Panc1 (cell line): ENCODE measurements at regions not wholly inside any gene's neighbourhood (a gene's known extent, or its start where the extent isn't known, plus 50 kb on each side); places are given as distances from the start of the nearest gene placed in this dataset.

ENCODE experiments used
- ATAC-seq: fragments of 200-7000 bp; cut with Tn5 transposase; 2 replicates; pipeline ENCODE4 v1.9.1; 2020; ENCODE audit warnings: mild to moderate bottlenecking, moderate library complexity
- BruUV-seq: library from RNA; stranded (reverse); fragments of 400-500 nt; replicated peaks from 2 replicates; lab custom pipeline; 2021; lab: Mats Ljungman, UMichigan
- CTCF ChIA-PET: fragments of 300-600 bp; sonication (Branson Sonifier 250); formaldehyde crosslinking; loops from one replicate; lab custom pipeline; 2022; ENCODE audit warnings: antibody characterized with exemption; lab: Charles Lee
- POLR2A ChIA-PET: fragments of 300-600 bp; sonication (Branson Sonifier 250); formaldehyde crosslinking; loops from one replicate; lab custom pipeline; 2022; ENCODE audit warnings: antibody characterized with exemption; lab: Charles Lee
- DNase-seq: peaks from one replicate; pipeline ENCODE4 v3.0.0-alpha.2; 2010; ENCODE audit warnings: low read depth, low spot score
- H3K27ac ChIP-seq: 2 replicates; pipeline ENCODE4 v1.5.1; 2011; ENCODE audit warnings: mild to moderate bottlenecking, low read length, inconsistent platforms
- H3K27me3 ChIP-seq: fragments of 200-500 bp; sonication (Bioruptor generic); 2 replicates; pipeline ENCODE4 v1.6.0; 2014; ENCODE audit warnings: low read length, inconsistent platforms; ENCODE audit not compliant: control insufficient read depth, insufficient read depth
- H3K36me3 ChIP-seq: fragments of 200-500 bp; sonication (Bioruptor generic); 2 replicates; pipeline ENCODE4 v1.5.1; 2014; ENCODE audit warnings: inconsistent platforms, mild to moderate bottlenecking, low read length, moderate library complexity; ENCODE audit not compliant: control insufficient read depth, insufficient read depth
- H3K4me1 ChIP-seq: 2 replicates; pipeline ENCODE4 v1.5.1; 2011; ENCODE audit warnings: inconsistent platforms, mild to moderate bottlenecking, low read length, moderate library complexity; ENCODE audit not compliant: control insufficient read depth, insufficient read depth
- H3K4me3 ChIP-seq, 2 experiments: 2 replicates each; pipeline ENCODE4 v1.5.1; 2011 to 2012; ENCODE audit warnings: low read depth in 2 of 2, low read length in 2 of 2, mild to moderate bottlenecking in 2 of 2, inconsistent platforms in 1 of 2, moderate library complexity in 1 of 2
- H3K9me3 ChIP-seq: fragments of 200-500 bp; sonication (Bioruptor generic); 2 replicates; pipeline ENCODE4 v1.5.1; 2014; ENCODE audit warnings: low read depth, mild to moderate bottlenecking, inconsistent platforms, low read length, moderate library complexity; ENCODE audit not compliant: control insufficient read depth, insufficient read depth
- POLR2AphosphoS5 ChIP-seq: IDR thresholded peaks from 2 replicates; pipeline ENCODE4 v1.6.1; 2012; ENCODE audit warnings: mild to moderate bottlenecking, low read depth, low read length, moderate library complexity
- SIN3A ChIP-seq: IDR thresholded peaks from 2 replicates; pipeline ENCODE4 v1.6.1; 2012; ENCODE audit warnings: low read depth, mild to moderate bottlenecking, low read length, moderate library complexity, borderline replicate concordance; ENCODE audit not compliant: insufficient read depth
- TCF7L2 ChIP-seq: IDR thresholded peaks from 2 replicates; pipeline ENCODE4 v1.6.1; 2011; ENCODE audit warnings: mild to moderate bottlenecking, low read depth, low read length, inconsistent platforms
- in situ Hi-C: cut with HindIII; loops from 2 replicates; pipeline ENCODE4 v1.10.0; 2016; ENCODE audit warnings: low sequenced_read_pairs, low pct_unique_long_range_greater_than_20kb
- intact Hi-C: fragments of 100-400 bp; cut with micrococcal nuclease; formaldehyde crosslinking; loops from one replicate; pipeline ENCODE4 v1.10.0; 2022; ENCODE audit not compliant: unreplicated experiment
- TF ChIP-seq, protein P1 (sequence below): fragments of 450-650 bp; IDR thresholded peaks from 2 replicates; pipeline ENCODE4 v1.5.1; 2017; ENCODE audit warnings: mild to moderate bottlenecking
- TF ChIP-seq, protein P2 (sequence below), 2 experiments: IDR thresholded peaks; 2 replicates each; pipeline ENCODE4 v1.6.1; 2011 to 2012; ENCODE audit warnings: low read depth in 2 of 2, control low read depth in 1 of 2, low read length in 1 of 2, mild to moderate bottlenecking in 1 of 2, moderate library complexity in 1 of 2; ENCODE audit not compliant: insufficient read depth in 1 of 2

DNA sequence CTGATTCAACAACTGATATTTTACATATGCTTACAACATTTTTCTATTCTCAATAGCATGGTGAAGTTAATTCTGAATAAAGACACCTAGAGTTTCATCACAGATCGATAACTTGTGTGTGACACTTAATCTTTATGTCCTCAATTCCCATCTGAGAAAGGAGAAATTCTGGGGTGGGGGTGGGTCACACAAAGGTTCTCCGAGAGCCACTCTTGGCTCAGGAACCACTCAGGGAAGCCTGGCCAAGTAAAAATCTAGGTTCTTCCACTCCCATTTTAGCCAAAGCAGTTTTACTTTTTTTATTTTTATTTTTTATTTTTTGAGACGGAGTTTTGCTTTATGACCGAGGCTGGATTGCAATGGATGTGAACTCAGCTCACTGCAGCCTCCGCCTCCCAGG, 111.0 kb upstream of the TBL1XR1 start:
- Histone ChIP-seq H3K4me1 (no peaks in the 10 kb centered on the region), H3K4me3 (no peak overlapping the region), H3K27ac (no peak overlapping the region; the same call in 1 of the 2 replicates), H3K36me3 (no peaks in the 10 kb centered on the region), H3K9me3 (0 out of 2 replicates have a peak, but pooled peaks cover 6% of the 10 kb centered on the region), H3K27me3 (no peaks in the 10 kb centered on the region)
- POLR2A ChIA-PET = no interaction called here
- TF ChIP-seq, protein P1, sequence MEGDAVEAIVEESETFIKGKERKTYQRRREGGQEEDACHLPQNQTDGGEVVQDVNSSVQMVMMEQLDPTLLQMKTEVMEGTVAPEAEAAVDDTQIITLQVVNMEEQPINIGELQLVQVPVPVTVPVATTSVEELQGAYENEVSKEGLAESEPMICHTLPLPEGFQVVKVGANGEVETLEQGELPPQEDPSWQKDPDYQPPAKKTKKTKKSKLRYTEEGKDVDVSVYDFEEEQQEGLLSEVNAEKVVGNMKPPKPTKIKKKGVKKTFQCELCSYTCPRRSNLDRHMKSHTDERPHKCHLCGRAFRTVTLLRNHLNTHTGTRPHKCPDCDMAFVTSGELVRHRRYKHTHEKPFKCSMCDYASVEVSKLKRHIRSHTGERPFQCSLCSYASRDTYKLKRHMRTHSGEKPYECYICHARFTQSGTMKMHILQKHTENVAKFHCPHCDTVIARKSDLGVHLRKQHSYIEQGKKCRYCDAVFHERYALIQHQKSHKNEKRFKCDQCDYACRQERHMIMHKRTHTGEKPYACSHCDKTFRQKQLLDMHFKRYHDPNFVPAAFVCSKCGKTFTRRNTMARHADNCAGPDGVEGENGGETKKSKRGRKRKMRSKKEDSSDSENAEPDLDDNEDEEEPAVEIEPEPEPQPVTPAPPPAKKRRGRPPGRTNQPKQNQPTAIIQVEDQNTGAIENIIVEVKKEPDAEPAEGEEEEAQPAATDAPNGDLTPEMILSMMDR = no peak
- TF ChIP-seq, protein P2, sequence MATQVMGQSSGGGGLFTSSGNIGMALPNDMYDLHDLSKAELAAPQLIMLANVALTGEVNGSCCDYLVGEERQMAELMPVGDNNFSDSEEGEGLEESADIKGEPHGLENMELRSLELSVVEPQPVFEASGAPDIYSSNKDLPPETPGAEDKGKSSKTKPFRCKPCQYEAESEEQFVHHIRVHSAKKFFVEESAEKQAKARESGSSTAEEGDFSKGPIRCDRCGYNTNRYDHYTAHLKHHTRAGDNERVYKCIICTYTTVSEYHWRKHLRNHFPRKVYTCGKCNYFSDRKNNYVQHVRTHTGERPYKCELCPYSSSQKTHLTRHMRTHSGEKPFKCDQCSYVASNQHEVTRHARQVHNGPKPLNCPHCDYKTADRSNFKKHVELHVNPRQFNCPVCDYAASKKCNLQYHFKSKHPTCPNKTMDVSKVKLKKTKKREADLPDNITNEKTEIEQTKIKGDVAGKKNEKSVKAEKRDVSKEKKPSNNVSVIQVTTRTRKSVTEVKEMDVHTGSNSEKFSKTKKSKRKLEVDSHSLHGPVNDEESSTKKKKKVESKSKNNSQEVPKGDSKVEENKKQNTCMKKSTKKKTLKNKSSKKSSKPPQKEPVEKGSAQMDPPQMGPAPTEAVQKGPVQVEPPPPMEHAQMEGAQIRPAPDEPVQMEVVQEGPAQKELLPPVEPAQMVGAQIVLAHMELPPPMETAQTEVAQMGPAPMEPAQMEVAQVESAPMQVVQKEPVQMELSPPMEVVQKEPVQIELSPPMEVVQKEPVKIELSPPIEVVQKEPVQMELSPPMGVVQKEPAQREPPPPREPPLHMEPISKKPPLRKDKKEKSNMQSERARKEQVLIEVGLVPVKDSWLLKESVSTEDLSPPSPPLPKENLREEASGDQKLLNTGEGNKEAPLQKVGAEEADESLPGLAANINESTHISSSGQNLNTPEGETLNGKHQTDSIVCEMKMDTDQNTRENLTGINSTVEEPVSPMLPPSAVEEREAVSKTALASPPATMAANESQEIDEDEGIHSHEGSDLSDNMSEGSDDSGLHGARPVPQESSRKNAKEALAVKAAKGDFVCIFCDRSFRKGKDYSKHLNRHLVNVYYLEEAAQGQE (IDR thresholded peaks at IDR 0.05; ENCODE audit: insufficient read depth in 1 of 2, low read depth in 2 of 2, low read length in 1 of 2) = no peak
- TF ChIP-seq SIN3A = no peak
- TF ChIP-seq POLR2AphosphoS5 = no peak
- no peak for TF ChIP-seq TCF7L2
- intact Hi-C loops = loop anchor here (10.0 kb wide), 1 partner anchor 47 kb away; no protein-coding TSS in a partner anchor
- no TSS peak for BruUV-seq
- no peak for ATAC-seq
- DNase-seq = no peak
- in situ Hi-C loops = no loop called here
- CTCF ChIA-PET = no interaction called here

DNA sequence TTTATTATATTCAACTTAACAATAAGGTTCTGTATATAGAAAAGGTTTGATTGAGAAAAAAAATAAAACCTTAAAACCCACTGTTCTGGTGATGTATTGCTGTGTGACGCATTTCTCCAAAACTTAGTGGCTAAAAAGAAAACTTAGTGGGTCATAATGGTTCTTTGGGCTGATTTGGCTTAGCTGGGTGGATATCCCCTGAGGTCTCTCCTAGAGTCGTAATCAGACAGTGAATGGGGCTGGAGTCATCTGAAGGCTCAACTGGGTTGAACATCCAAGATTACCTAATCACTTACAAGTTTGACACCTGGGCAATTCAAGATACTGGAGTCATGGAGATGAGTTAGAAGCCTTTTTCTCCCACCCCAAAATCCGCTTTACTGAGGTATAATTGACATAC, 111.6 kb upstream of the TBL1XR1 start:
- no peak overlapping the region for H3K4me3 ChIP-seq
- POLR2A ChIA-PET = interaction anchor here (0.7 kb wide), 1 partner anchor 283 kb away, joined by 4 read pairs; no protein-coding TSS in a partner anchor
- no peaks in the 10 kb centered on the region for H3K36me3 ChIP-seq
- no peaks in the 10 kb centered on the region for H3K27me3 ChIP-seq
- DNase-seq = no peak
- H3K4me1 ChIP-seq = no peaks in the 10 kb centered on the region
- no peak for ATAC-seq
- intact Hi-C loops (loop anchor here (10.0 kb wide), 1 partner anchor 46 kb away; no protein-coding TSS in a partner anchor), in situ Hi-C loops (no loop called here)
- TF ChIP-seq, protein P1 = no peak
- TF ChIP-seq SIN3A (no peak), TCF7L2 (no peak), POLR2AphosphoS5 (no peak)
- TF ChIP-seq, protein P2 (IDR thresholded peaks at IDR 0.05; ENCODE audit: insufficient read depth in 1 of 2, low read depth in 2 of 2, low read length in 1 of 2) = no peak
- 0 out of 2 replicates have a peak, but pooled peaks cover 6% of the 10 kb centered on the region for H3K9me3 ChIP-seq
- no TSS peak for BruUV-seq
- CTCF ChIA-PET = no interaction called here
- H3K27ac ChIP-seq = no peak overlapping the region
